HG03095 (cell line): ENCODE measurements at regions not wholly inside any gene's neighbourhood (a gene's known extent, or its start where the extent isn't known, plus 50 kb on each side); places are given as distances from the start of the nearest gene placed in this dataset.
"Not testable (repeated sequence)": the region's sequence is repeated elsewhere in the genome, so short reads cannot be mapped to it uniquely, and the experiment has no call there.

Experiments
- ATAC-seq: cut with Tn5 transposase; IDR thresholded peaks from one replicate; pipeline ENCODE4 v1.9.1; 2021; ENCODE audit warnings: moderate library complexity; ENCODE audit not compliant: unreplicated experiment

DNA sequence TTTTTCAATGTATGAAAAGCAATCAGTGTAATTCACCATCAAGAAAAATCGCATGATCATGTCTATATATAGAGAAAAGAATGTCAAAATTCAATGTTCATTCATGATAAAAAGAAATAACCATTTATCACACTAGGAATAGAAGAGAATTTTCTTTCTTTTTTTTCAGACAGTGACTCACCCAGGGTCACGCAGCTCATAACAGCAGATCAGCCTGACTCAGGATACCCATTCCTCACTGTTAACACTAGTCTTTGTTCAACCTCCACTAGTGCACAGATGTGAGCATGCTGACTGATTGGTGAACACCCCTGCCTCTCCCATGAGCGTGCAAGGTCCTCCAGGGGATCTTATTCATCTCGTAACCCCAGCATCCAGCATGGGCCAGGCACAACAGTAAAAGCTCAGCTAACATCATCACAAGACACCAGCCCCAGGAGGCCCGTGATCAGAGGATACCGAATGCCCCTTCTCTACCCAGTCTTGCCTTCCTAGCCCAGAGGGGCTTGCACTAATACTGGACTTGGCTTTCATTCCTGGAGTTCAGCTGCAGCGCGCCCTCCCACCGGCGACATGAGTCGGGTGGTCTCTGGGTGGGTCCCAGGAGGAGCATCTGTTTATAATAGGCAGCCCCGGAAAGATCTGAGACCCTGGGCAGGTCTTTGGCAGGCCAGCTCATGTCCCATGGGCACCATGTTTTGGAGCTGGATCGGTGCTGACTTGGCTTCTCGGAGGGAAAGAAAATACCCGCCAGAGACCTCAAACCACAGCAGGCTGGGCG is 539.5 kb upstream of the SLC10A2 start:
- no peak for ATAC-seq

DNA sequence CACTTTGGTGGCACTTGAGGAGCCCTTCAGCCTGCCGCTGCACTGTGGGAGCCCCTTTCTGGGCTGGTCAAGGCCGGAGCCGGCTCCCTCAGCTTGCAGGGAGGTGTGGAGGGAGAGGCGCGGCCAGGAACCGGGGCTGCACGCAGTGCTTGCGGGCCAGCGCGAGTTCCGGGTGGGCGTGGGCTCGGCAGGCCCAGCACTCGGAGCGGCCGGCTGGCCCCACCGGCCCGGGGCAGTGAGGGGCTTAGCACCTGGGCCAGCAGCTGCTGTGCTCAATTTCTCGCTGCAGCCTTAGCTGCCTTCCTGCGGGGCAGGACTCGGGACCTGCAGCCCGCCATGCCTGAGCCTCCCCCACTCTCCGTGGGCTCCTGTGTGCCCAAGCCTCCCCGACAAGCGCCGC is 533.7 kb upstream of the SLC10A2 start:
- not testable (repeated sequence) for ATAC-seq

DNA sequence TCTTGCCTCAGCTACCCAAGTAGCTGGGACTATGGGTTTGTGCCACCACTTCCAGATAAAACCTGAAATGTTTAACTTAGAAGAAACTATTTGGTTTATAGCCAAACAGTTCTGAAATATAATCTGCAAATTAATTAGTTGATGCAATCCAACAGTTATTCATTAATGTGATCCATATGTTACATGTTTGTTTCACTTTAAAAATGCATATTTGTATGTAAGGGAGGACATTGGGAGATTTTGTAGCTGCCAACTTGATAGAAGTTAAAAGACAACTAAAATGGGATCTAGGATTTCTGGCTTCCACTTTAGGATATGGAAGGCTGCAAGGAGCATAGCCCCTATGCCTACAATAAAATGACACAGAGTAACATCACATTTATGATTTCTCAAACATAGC is 532.5 kb upstream of the SLC10A2 start:
- ATAC-seq = no peak

DNA sequence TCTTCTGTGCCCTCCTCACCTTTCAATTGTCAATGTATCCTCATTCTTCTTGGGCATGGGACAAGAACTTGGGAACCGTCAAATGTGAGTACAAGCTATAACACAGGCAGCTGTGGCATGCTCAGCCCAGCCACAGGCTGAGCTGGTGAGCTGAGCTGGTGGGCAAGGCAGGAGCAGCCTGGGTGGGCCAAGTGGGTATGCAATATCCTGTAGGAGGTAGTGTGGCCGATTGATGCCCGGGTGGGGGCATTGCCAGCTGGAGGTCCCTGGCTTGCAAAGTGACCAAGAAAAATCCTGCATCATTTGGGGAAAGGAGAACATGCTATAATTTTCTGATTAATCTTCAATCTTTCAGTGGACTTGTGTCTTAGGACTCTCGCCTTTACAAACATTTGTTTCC is 507.2 kb upstream of the SLC10A2 start:
- ATAC-seq = no peak

DNA sequence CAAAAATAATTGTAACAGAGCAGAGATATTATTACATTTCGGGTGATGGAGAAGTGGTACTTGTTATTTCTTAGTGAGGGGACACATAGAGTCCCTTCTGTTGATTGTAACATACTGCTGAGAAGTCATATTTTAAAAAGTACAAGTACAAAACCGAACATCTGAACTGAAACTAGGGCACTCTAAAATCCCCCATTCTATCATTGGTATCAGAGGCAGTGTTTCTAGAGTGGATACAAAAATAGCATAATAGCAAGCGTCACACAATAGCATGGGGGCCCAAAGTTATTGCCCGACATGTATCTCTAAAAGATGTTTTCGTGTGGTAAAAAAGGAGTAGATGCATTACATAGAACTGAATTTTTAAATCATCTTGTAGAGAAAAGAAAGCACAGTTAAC is 502.1 kb upstream of the SLC10A2 start:
- ATAC-seq = no peak

DNA sequence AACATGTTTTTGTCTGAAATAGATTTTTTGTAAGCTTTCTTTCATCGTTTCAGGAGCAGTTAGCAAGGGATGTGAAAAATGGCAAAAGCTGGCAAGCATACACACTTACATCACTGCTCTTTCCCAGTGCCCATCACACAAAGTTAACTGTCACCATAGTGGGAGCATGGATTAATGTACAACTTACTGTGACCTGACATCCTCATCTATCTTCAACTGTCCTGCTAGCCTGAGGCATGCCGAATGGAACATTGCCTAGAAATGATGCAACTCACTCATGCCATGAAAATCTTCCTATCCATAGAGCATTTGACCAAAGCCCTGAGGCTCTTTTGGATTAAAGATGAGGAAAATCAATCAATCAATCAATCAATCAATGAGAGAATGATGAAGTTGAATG is 491.7 kb upstream of the SLC10A2 start:
- no peak for ATAC-seq

DNA sequence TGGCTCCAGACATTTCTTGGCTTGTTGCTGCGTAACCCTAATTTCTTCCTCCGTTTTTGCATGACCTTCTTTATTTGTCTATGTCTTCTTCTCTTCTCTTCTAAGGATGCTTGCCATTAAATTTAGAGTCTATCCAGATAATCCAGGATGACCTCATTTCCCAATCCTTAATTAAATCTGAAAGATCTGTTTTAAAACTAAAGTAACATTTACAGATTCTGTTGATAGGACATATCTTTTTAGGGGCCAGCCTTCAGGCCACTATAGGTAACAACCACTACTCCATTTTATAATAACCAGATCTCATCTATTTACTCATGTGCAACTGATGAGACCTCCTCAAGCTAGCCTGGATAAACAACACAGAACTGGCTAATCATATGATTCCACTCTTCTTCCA is 490.5 kb upstream of the SLC10A2 start:
- no peak for ATAC-seq

DNA sequence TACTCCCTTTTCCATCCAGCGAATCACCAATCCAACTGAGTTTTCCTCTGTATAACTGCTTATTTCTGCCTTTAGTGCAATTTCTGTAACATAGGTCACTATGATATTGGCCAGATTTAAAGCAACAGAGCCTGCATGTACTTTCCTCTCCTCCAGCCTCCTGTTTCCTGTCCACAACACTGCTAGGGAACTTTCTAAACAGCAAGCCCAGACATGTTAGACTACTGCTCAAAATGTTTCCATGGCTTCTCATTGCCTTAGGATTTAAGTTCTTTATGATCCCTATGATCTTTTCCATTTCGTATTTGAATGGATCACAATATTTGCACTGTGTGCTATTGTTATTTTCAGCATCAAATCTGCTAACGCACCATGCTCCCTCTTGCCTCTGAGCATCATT is 481.7 kb upstream of the SLC10A2 start:
- ATAC-seq = no peak

DNA sequence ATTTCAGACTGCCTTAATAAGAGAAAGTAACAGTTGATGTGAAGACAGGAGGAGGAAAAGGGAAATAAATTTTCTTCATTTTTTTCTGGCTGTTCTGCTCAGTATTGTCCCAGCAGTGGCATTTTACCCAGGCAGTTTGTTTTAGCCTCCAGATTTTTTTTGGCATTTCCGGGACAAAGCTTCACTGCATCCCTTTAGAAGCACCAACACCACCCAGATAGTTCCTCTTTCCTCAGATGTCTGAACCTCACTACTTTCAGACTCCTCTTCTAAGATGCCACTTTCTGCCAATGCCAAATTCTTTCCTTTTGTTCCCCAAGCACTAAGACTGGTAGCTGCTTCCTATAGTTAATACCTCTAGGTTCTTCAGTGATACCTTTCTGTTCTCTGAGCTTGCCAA is 480.1 kb upstream of the SLC10A2 start:
- no peak for ATAC-seq

DNA sequence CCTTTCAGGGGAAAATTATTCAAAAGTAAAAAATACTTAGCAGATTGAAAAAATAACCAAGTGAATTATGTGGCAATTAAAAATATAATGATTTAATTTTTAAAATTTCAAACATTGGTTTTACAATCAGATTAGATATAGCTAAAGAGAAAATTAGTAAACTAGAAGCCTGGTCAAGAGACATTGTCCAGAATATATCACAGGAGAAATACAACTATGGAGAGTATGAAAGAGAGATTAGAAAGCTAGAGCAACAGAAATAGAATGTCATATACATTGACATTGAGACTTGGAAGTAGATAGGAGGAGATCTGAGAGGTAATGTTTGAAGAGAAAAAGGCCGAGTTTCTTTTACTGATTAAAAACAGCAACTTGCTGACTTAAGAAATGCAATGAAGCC is 476.4 kb upstream of the SLC10A2 start:
- ATAC-seq = no peak

DNA sequence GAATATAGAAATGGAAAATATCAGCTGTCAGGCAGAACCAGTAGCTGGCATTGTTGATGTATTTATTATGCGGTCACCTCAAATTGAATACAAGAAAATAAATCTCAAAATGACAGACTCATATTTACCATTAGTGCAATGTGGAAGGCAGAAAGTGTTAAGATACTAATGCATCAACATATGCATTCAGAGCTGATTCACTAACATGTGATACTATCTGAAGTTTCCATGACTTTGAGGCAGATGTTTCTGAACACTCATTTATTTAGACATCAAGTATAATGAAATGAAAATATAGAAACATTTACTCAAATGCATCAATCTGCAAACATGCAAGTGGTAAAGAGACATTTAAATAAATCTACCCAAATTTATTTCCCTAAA is 474.2 kb upstream of the SLC10A2 start:
- no peak for ATAC-seq

DNA sequence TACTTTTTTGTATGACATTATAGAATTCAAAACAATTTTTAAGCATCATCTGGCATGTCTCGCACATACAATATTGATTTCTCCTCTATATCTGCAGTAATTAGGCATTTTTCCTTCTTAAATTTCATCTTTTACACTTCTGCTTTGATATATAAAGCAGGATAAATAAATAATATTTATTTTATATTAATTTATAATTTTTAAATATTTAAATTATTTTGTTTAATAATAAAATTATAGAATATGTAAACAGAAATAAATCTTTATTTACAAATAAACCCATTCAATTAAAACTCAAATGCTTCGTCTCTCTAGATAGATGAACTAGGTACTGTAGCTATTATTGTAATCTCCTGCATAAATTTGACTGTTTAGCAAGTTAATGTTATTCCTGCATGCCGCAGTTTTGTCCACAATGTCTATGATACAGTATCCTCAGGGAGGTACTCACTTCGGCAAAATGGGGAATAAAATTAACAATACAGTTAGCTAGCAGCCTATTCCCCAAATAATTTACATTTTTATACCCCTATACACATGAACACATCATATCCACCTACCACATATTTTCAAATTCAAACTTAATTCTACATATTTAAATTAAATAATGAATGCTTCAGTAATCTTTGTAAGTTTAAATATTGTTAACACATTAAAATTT is 473.6 kb upstream of the SLC10A2 start:
- no peak for ATAC-seq

DNA sequence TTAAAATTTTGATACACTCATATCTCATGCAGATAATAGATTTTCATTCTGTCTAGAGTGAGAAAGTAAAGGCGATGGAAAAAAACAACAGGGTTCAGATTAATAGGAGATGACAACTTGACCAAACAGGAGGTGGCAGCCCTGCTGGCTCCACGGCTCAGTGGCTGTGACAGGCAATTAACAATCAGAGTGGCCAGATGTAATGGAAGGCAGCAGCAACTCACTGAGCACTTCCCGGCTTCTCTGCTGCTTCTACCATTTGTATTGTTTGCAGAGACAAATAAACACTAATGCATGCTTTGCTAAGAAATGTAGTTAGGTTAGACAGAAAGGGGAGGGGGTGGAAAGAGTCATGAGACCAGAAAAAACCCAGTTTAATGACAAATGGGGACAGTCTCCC is 473.0 kb upstream of the SLC10A2 start:
- no peak for ATAC-seq

DNA sequence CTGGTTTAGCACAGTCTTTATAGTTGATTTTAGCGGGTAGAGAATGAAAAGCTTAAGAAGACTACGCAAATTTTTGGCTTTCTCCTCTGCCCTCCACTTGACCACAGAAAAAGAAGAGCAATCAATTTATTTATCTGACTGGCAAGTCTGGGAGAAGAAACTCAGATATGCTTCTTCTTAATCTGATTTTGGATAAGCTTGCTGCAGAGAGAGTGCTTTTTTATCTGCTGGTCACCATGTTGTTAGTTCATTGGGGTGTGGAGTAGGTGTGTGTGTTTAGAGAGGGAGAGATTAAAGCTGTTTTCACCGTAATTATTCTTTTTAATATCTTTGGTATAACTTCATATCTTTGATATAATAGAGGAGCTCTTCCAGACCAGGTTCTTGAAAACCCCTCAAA is 471.4 kb upstream of the SLC10A2 start:
- ATAC-seq = no peak

DNA sequence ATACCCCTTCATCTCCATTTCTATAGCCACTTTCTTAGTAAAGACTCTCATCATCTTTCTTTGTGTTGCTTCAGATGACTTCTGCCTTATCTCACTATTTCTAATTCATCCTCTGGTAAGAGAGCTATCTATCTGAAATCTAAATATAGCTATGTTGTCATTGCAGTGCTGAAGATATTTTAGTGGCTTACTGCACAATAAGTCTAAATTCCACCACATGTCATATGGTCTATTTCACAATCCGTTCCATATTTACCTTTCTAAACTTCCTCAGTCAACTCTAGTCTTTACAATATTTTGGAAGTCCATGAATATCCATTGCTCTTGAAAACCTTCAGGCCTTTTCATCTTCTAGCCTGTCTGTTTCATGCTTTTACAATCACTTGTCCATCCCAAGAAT is 465.1 kb upstream of the SLC10A2 start:
- ATAC-seq = no peak

DNA sequence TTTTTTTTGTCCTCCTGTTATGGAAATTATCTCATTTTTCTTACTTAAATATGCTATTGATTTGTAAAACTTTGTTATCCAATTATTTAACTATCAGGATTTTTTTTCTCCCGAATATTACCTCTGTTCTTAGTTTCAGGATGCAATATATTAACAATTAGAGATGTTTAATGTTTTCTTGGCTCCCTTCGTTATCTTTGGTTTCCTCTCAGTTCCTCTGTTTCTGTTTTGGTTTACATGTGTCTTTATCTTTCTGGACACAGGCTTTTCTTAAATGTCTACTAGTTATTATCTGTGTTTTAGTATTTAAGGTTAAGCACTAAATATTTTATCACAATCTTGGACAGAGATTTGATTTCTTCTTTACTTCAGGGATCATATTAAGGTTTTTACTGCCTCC is 462.2 kb upstream of the SLC10A2 start:
- ATAC-seq = no peak

DNA sequence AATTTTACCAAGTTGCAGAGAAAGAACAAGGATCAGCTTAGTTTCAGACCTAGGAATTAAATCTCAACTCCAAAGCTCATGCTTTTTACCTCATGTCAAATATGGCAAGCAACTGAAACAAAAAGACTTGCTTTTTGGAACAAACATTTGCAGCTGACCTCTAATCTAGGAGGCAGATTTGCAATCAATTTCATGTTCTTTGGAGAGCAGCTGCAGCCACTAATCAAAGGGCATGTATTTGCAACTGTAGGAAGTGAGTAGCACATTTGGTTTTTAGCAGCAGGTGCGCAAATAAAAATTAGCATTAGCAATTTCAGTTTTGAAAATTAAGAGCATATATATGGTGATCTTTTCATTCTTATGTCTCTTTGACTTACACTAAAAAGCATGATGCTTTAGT is 459.3 kb upstream of the SLC10A2 start:
- no peak for ATAC-seq

DNA sequence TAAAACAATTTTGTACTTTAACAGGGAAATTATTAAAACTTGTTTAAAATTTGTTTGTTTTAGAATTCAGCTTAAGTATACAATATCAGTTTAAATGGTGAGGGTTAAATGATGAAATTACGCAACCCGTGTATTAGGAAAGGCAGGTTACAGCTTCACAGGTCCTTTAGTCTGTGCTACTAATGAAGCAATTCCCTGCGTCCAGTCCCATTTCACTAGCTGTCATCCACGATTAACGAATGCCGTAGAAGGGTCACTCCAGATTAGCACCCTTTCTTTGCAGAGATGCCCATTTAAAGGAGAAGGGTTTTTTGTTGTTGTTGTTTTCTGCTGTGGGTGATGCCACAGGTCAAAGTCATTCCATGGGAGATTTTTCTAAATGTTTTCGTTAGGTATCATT is 457.6 kb upstream of the SLC10A2 start:
- no peak for ATAC-seq

DNA sequence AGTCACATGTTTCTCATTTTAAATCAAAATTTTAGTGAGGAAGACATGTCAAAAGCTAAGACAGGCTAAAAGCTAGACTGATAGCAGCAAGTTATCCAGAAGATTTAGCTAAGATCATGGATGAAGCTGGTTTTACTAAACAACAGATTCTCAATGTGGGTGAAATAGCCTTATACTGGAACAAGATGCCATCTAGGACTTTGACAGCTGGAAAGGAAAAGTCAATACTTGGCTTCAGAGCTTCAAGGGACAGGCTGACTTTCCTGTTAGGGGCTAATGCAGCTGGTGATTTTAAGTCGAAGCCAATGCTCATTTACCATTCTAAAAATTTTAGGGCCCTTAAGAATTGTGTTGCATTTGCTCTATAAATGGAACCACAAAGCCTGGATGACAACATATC is 455.3 kb upstream of the SLC10A2 start:
- ATAC-seq = no peak

DNA sequence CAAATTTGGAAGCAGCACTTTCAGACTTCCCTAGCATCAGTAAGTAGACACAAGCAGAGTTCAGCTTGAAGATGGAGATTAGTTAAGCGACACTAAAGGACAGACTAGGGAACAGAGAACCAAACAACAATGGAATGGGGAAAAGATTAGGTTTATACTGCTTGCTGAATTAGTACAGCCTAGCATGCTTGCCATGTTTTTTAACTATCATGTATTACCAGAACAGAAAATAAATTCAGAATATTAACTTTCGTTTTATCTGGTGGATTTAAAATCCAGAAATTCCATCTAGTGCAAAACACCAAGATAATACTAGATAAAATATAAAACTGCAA is 451.5 kb upstream of the SLC10A2 start:
- no peak for ATAC-seq

DNA sequence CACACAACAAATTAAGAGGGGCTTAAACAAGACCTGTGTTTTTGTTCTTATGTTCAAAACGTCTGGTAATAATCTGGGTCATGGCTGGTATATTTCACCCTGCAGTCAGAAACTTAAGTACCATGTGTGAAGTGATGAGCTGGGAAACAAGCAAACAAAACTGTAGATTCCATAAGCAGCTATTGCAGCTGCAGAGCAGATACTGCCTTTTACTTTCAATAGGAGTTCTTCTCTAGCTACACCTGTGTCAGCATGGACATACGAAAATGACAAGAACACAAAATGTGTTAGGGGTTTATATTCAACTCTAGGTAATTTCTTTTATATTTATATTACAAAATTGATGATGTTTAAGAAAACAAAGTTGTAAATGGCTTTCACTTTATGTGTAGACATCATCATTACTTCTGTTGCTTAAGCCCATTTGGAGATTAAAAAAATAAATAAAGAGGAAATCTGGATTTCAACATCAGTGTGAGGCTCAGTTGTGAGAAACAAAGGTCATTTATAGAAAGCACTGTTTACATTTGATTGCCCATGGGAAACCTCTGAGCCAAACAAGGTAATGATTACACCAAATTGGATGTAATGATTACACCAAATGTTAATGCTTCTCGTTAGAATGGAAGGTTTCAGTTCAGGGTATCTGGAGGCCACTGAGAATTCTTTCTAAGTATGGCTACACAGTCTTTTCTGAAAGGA is 451.0 kb upstream of the SLC10A2 start:
- peak; percentile 85 for ATAC-seq

DNA sequence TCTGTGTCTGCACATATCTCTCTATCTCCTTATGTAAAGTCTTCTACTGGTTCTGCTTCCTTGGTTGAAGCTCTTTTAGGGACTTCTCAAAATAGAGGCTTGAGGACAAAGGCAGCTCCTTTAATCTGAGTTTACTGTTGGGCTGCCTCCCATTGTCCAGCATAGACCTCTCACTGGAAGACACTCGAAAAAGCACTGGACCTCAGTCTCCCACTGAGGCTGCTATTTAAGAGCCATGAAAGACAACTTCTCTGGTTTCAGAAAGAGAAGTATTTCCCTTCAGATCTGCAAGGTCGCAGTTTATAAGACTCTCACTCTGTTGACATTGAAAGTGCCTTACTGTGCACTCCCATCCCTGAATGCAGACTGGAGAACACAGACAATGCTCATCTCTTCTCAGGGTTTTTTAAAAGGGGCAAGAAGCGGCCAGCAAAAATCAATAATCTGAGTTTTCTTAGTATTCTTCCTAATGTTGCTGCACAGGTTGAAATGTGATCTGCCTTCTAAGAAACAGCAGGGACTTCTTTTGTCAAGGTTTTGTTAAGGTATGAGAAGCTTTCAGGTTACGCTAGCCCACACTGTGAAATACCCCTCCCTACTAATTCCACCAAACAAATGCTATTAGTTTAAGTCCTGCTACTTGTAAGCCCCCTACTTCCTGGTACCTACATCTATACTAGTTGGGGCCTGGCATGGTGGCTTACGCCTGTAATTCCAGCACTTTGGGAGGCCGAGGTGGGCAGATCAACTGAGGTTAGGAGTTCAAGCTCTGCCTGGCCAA is 450.0 kb upstream of the SLC10A2 start:
- no peak for ATAC-seq
